HEK293 (cell line): ENCODE measurements at regions not wholly inside any gene's neighbourhood (a gene's known extent, or its start where the extent isn't known, plus 50 kb on each side); places are given as distances from the start of the nearest gene placed in this dataset.
"Not testable (repeated sequence)": the region's sequence is repeated elsewhere in the genome, so short reads cannot be mapped to it uniquely, and the experiment has no call there.

Source experiments
- GLI4 ChIP-seq: fragments of 450-650 bp; formaldehyde crosslinking; IDR thresholded peaks from 2 replicates; pipeline ENCODE4 v1.5.1; 2016; ENCODE audit warnings: missing biosample characterization, missing genetic modification characterization
- ZNF10 ChIP-seq: fragments of 450-650 bp; formaldehyde crosslinking; IDR thresholded peaks from 2 replicates; pipeline ENCODE4 v1.5.1; 2017; ENCODE audit warnings: missing biosample characterization, missing genetic modification characterization
- ZNF221 ChIP-seq: fragments of 450-650 bp; formaldehyde crosslinking; IDR thresholded peaks from 2 replicates; pipeline ENCODE4 v1.5.1; 2017; ENCODE audit warnings: missing biosample characterization, missing genetic modification characterization, borderline replicate concordance
- ZNF549 ChIP-seq: fragments of 450-650 bp; IDR thresholded peaks from 2 replicates; pipeline ENCODE4 v1.5.1; 2018; ENCODE audit warnings: missing biosample characterization, missing genetic modification characterization, mild to moderate bottlenecking, inconsistent platforms, moderate library complexity
- ZNF664 ChIP-seq: fragments of 450-650 bp; formaldehyde crosslinking; IDR thresholded peaks from 2 replicates; pipeline ENCODE4 v1.5.1; 2016; ENCODE audit warnings: missing biosample characterization, missing genetic modification characterization
- TF ChIP-seq, protein P1 (sequence below): fragments of 450-650 bp; formaldehyde crosslinking; IDR thresholded peaks from 2 replicates; pipeline ENCODE4 v1.5.1; 2016; ENCODE audit warnings: missing biosample characterization, missing genetic modification characterization
- TF ChIP-seq, protein P2 (sequence below): fragments of 450-650 bp; formaldehyde crosslinking; IDR thresholded peaks from 2 replicates; pipeline ENCODE4 v1.5.1; 2016; ENCODE audit warnings: missing biosample characterization, missing genetic modification characterization
- TF ChIP-seq, protein P3 (sequence below): fragments of 450-650 bp; formaldehyde crosslinking; IDR thresholded peaks from 2 replicates; pipeline ENCODE4 v1.5.1; 2016; ENCODE audit warnings: missing biosample characterization, missing genetic modification characterization

DNA sequence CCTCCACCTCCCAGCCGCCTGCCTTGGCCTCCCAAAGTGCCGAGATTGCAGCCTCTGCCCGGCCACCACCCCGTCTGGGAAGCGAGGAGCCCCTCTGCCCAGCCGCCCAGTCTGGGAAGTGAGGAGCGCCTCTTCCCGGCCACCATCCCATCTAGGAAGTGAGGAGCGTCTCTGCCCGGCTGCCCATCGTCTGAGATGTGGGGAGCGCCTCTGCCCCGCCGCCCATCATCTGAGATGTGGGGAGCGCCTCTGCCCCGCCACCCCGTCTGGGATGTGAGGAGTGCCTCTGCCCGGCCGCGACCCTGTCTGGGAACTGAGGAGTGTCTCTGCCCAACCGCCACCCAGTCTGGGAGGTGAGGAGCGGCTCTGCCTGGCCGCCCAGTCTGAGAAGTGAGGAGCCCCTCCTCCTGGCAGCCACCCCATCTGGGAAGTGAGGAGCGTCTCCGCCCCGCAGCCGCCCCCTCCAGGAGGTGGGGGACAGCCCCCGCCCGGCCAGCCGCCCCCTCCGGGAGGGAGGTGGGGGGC, 296.3 kb downstream of the HNRNPD start:
- TF ChIP-seq ZNF549 (tag by site-specific recombination); ZNF664; ZNF221 (tag by site-specific recombination); GLI4; ZNF10 (tag by site-specific recombination): not testable (repeated sequence)
- TF ChIP-seq, protein P1, sequence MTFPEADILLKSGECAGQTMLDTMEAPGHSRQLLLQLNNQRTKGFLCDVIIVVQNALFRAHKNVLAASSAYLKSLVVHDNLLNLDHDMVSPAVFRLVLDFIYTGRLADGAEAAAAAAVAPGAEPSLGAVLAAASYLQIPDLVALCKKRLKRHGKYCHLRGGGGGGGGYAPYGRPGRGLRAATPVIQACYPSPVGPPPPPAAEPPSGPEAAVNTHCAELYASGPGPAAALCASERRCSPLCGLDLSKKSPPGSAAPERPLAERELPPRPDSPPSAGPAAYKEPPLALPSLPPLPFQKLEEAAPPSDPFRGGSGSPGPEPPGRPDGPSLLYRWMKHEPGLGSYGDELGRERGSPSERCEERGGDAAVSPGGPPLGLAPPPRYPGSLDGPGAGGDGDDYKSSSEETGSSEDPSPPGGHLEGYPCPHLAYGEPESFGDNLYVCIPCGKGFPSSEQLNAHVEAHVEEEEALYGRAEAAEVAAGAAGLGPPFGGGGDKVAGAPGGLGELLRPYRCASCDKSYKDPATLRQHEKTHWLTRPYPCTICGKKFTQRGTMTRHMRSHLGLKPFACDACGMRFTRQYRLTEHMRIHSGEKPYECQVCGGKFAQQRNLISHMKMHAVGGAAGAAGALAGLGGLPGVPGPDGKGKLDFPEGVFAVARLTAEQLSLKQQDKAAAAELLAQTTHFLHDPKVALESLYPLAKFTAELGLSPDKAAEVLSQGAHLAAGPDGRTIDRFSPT (tag by site-specific recombination): not testable (repeated sequence)
- TF ChIP-seq, protein P2, sequence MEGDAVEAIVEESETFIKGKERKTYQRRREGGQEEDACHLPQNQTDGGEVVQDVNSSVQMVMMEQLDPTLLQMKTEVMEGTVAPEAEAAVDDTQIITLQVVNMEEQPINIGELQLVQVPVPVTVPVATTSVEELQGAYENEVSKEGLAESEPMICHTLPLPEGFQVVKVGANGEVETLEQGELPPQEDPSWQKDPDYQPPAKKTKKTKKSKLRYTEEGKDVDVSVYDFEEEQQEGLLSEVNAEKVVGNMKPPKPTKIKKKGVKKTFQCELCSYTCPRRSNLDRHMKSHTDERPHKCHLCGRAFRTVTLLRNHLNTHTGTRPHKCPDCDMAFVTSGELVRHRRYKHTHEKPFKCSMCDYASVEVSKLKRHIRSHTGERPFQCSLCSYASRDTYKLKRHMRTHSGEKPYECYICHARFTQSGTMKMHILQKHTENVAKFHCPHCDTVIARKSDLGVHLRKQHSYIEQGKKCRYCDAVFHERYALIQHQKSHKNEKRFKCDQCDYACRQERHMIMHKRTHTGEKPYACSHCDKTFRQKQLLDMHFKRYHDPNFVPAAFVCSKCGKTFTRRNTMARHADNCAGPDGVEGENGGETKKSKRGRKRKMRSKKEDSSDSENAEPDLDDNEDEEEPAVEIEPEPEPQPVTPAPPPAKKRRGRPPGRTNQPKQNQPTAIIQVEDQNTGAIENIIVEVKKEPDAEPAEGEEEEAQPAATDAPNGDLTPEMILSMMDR (tag by site-specific recombination): not testable (repeated sequence)
- TF ChIP-seq, protein P3, sequence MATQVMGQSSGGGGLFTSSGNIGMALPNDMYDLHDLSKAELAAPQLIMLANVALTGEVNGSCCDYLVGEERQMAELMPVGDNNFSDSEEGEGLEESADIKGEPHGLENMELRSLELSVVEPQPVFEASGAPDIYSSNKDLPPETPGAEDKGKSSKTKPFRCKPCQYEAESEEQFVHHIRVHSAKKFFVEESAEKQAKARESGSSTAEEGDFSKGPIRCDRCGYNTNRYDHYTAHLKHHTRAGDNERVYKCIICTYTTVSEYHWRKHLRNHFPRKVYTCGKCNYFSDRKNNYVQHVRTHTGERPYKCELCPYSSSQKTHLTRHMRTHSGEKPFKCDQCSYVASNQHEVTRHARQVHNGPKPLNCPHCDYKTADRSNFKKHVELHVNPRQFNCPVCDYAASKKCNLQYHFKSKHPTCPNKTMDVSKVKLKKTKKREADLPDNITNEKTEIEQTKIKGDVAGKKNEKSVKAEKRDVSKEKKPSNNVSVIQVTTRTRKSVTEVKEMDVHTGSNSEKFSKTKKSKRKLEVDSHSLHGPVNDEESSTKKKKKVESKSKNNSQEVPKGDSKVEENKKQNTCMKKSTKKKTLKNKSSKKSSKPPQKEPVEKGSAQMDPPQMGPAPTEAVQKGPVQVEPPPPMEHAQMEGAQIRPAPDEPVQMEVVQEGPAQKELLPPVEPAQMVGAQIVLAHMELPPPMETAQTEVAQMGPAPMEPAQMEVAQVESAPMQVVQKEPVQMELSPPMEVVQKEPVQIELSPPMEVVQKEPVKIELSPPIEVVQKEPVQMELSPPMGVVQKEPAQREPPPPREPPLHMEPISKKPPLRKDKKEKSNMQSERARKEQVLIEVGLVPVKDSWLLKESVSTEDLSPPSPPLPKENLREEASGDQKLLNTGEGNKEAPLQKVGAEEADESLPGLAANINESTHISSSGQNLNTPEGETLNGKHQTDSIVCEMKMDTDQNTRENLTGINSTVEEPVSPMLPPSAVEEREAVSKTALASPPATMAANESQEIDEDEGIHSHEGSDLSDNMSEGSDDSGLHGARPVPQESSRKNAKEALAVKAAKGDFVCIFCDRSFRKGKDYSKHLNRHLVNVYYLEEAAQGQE (tag by site-specific recombination): not testable (repeated sequence)
